H1 (cell line): ENCODE measurements at regions not wholly inside any gene's neighbourhood (a gene's known extent, or its start where the extent isn't known, plus 50 kb on each side); places are given as distances from the start of the nearest gene placed in this dataset.
"Not testable (repeated sequence)": the region's sequence is repeated elsewhere in the genome, so short reads cannot be mapped to it uniquely, and the experiment has no call there.

ENCODE experiments used
- CTCF ChIA-PET: fragments of 300-600 bp; sonication (Branson Sonifier 250); formaldehyde crosslinking; loops from one replicate; lab custom pipeline; 2021; ENCODE audit not compliant: partially characterized antibody; lab: Charles Lee
- POLR2A ChIA-PET: fragments of 300-600 bp; sonication (Branson Sonifier 250); formaldehyde crosslinking; loops from one replicate; lab custom pipeline; 2021; ENCODE audit warnings: inconsistent platforms; ENCODE audit not compliant: partially characterized antibody; lab: Charles Lee
- DNase-seq, 2 experiments: peaks; one replicate each; pipeline versions ENCODE4 v3.0.0 to v3.0.0-alpha.2; 2010 to 2022; ENCODE audit warnings: low spot score in 2 of 2, low read depth in 1 of 2, mixed read lengths in 1 of 2
- FAIRE-seq: peaks from 2 replicates; lab custom pipeline; 2011; peaks lifted over from hg19 to GRCh38; lab: Jason Lieb, UNC
- H2AFZ ChIP-seq: 2 replicates; pipeline ENCODE4 v1.8.1; 2012; ENCODE audit warnings: low read length, inconsistent platforms
- H2AK5ac ChIP-seq: 2 replicates; pipeline ENCODE4 v1.6.1; 2013; ENCODE audit warnings: low read depth, low read length
- H2BK120ac ChIP-seq: replicated peaks from 2 replicates; pipeline ENCODE3; 2013; ENCODE audit warnings: low read depth, low read length, inconsistent platforms
- H2BK12ac ChIP-seq: 2 replicates; pipeline ENCODE4 v1.6.1; 2013; ENCODE audit warnings: low read depth, low read length
- H2BK15ac ChIP-seq: 2 replicates; pipeline ENCODE4 v1.6.1; 2013; ENCODE audit warnings: low read length
- H2BK20ac ChIP-seq: 2 replicates; pipeline ENCODE4 v1.6.1; 2013; ENCODE audit warnings: low read length
- H2BK5ac ChIP-seq: 2 replicates; pipeline ENCODE4 v1.6.1; 2013; ENCODE audit warnings: low read depth, low read length
- H3K14ac ChIP-seq: 2 replicates; pipeline ENCODE4 v1.6.1; 2013; ENCODE audit warnings: inconsistent platforms; ENCODE audit not compliant: insufficient read length
- H3K18ac ChIP-seq: 2 replicates; pipeline ENCODE4 v1.6.1; 2013; ENCODE audit warnings: low read length; ENCODE audit errors: extremely low read depth
- H3K23ac ChIP-seq: 2 replicates; pipeline ENCODE4 v1.6.1; 2013; ENCODE audit warnings: inconsistent platforms; ENCODE audit not compliant: insufficient read length
- H3K23me2 ChIP-seq: 2 replicates; pipeline ENCODE4 v1.6.1; 2013; ENCODE audit warnings: low read depth, low read length
- H3K27ac ChIP-seq: 2 replicates; pipeline ENCODE4 v1.6.1; 2011; ENCODE audit warnings: low read depth, low read length, inconsistent platforms
- H3K27me3 ChIP-seq, 4 experiments: replicated peaks in 1 of 4; 1 replicate in 1 of 4; 2 replicates in 3 of 4; pipeline versions ENCODE4 v1.6.1 to v1.8.1; 2011 to 2013; ENCODE audit warnings: low read length in 3 of 4, mild to moderate bottlenecking in 3 of 4, inconsistent platforms in 2 of 4, mixed read lengths in 2 of 4, moderate library complexity in 1 of 4; ENCODE audit not compliant: control insufficient read depth in 3 of 4, insufficient read depth in 3 of 4; ENCODE audit errors: extremely low read depth in 1 of 4
- H3K36me3 ChIP-seq, 4 experiments: 2 replicates each; pipeline versions ENCODE4 v1.6.1 to v1.8.1; 2011 to 2013; ENCODE audit warnings: mild to moderate bottlenecking in 4 of 4, low read length in 3 of 4, moderate library complexity in 2 of 4, control low read depth in 1 of 4, inconsistent platforms in 1 of 4; ENCODE audit not compliant: insufficient read depth in 4 of 4, control insufficient read depth in 2 of 4
- H3K4ac ChIP-seq: replicated peaks from 2 replicates; pipeline ENCODE3; 2013; ENCODE audit warnings: low read length, low read depth, mixed read lengths, inconsistent platforms; ENCODE audit not compliant: insufficient read length
- H3K4me1 ChIP-seq, 4 experiments: replicated peaks in 1 of 4; 1 replicate in 1 of 4; 2 replicates in 3 of 4; pipeline versions ENCODE4 v1.6.1 to v1.8.1; 2011 to 2013; ENCODE audit warnings: low read length in 3 of 4, inconsistent platforms in 2 of 4, mixed read lengths in 1 of 4; ENCODE audit not compliant: insufficient read depth in 4 of 4, control insufficient read depth in 3 of 4
- H3K4me2 ChIP-seq, 2 experiments: 2 replicates each; pipeline versions ENCODE4 v1.6.1 to v1.8.1; 2011 to 2013; ENCODE audit warnings: low read depth in 2 of 2, low read length in 2 of 2, control low read depth in 1 of 2, inconsistent platforms in 1 of 2, mild to moderate bottlenecking in 1 of 2; ENCODE audit not compliant: insufficient read depth in 1 of 2
- H3K4me3 ChIP-seq, 4 experiments: fragments of 200-600, 300-600 bp in 1 of 4; sonication (generic), shearing (Covaris generic), sonication (Bioruptor Twin) in 1 of 4; 2 replicates each; pipeline versions ENCODE4 v1.5.1 to v1.8.1; 2011 to 2016; ENCODE audit warnings: low read length in 4 of 4, low read depth in 3 of 4, control low read depth in 2 of 4, inconsistent platforms in 2 of 4, mild to moderate bottlenecking in 2 of 4, mixed read lengths in 1 of 4, moderate library complexity in 1 of 4; ENCODE audit not compliant: insufficient read depth in 2 of 4; ENCODE audit errors: extremely low read depth in 1 of 4
- H3K56ac ChIP-seq: replicated peaks from 2 replicates; pipeline ENCODE3; 2013; ENCODE audit warnings: low read depth, mild to moderate bottlenecking, mixed read lengths, low read length, inconsistent platforms; ENCODE audit not compliant: insufficient read length
- H3K79me1 ChIP-seq: 2 replicates; pipeline ENCODE4 v1.6.1; 2013; ENCODE audit warnings: low read depth, low read length, control low read depth
- H3K79me2 ChIP-seq, 2 experiments: 2 replicates each; pipeline versions ENCODE4 v1.6.1 to v1.8.1; 2012 to 2013; ENCODE audit warnings: low read length in 2 of 2, mild to moderate bottlenecking in 2 of 2, inconsistent platforms in 1 of 2; ENCODE audit not compliant: insufficient read depth in 2 of 2, control insufficient read depth in 1 of 2
- H3K9ac ChIP-seq, 4 experiments: replicated peaks in 1 of 4; 1 replicate in 1 of 4; 2 replicates in 3 of 4; pipeline versions ENCODE4 v1.6.1 to v1.8.1; 2011 to 2013; ENCODE audit warnings: low read depth in 3 of 4, low read length in 3 of 4, control low read depth in 2 of 4, mild to moderate bottlenecking in 2 of 4, moderate library complexity in 2 of 4, inconsistent platforms in 1 of 4; ENCODE audit errors: extremely low read depth in 1 of 4
- H3K9me3 ChIP-seq, 2 experiments: 2 replicates each; pipeline versions ENCODE4 v1.6.1 to v1.8.1; 2012 to 2013; ENCODE audit warnings: mild to moderate bottlenecking in 2 of 2, moderate library complexity in 2 of 2, control low read depth in 1 of 2, inconsistent platforms in 1 of 2, low read depth in 1 of 2, low read length in 1 of 2, mixed read lengths in 1 of 2; ENCODE audit not compliant: insufficient read depth in 2 of 2
- H4K20me1 ChIP-seq, 2 experiments: replicated peaks in 1 of 2; 2 replicates each; pipeline versions ENCODE3 to v1.8.1; 2011 to 2013; ENCODE audit warnings: inconsistent platforms in 2 of 2, low read length in 2 of 2, mild to moderate bottlenecking in 1 of 2; ENCODE audit not compliant: insufficient read depth in 2 of 2, control insufficient read depth in 1 of 2
- H4K5ac ChIP-seq: 2 replicates; pipeline ENCODE4 v1.6.1; 2013; ENCODE audit warnings: low read length, low read depth, mixed read lengths, inconsistent platforms; ENCODE audit not compliant: insufficient read length
- H4K8ac ChIP-seq: 2 replicates; pipeline ENCODE4 v1.8.0; 2013; ENCODE audit warnings: mild to moderate bottlenecking, moderate library complexity, low read length, inconsistent platforms; ENCODE audit not compliant: insufficient read depth; ENCODE audit errors: extremely low read depth
- H4K91ac ChIP-seq: replicated peaks from 2 replicates; pipeline ENCODE3; 2013; ENCODE audit warnings: low read length, mixed read lengths, inconsistent platforms; ENCODE audit not compliant: insufficient read length
- WGBS, 2 experiments: shearing (Covaris generic) in 1 of 2; methylation state at CpG; one replicate each; pipeline versions ENCODE4 v1.1.6 to v1.1.7; 2013 to 2015; ENCODE audit warnings: low lambda C conversion rate in 2 of 2, mixed read lengths in 2 of 2, inconsistent platforms in 1 of 2, low coverage in 1 of 2, missing lambda C conversion rate in 1 of 2; ENCODE audit not compliant: insufficient replicate concordance in 2 of 2, insufficient coverage in 1 of 2, insufficient read length in 1 of 2; ENCODE audit errors: extremely low coverage in 1 of 2, missing lambda C conversion rate in 1 of 2; 5-methylcytosine and 5-hydroxymethylcytosine counted together

DNA sequence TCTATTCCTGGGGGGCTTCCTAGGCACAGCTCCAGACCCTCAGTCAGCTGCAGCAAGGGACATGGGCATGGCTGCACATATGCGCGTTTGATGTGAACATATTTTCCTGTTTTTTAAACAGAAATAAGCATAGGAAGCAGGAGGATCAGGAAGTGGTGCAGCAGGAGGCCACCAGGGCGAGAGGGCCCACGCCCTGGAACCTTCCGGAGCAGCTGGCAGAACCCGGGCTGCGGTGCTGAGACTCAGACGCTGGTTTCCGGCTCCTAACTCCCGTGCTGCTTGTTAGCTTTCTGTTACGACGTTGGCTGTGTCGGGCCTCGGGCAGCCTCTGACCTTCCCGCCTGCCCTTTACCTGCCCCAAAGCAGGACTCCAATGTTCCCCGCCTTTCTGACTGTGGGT is 5399.5 kb upstream of the TPTE start:
- H3K36me3 ChIP-seq, H3K9ac ChIP-seq, H2BK12ac ChIP-seq, CTCF ChIA-PET, H2BK15ac ChIP-seq, H2BK5ac ChIP-seq, H2BK20ac ChIP-seq, H4K5ac ChIP-seq, H3K14ac ChIP-seq, H3K4ac ChIP-seq, FAIRE-seq, H2AK5ac ChIP-seq, H3K4me1 ChIP-seq, H3K4me2 ChIP-seq, H3K23ac ChIP-seq, H3K27ac ChIP-seq, H3K18ac ChIP-seq, H3K9me3 ChIP-seq, H3K4me3 ChIP-seq, H4K8ac ChIP-seq, H3K56ac ChIP-seq, H3K79me1 ChIP-seq, H2AFZ ChIP-seq, H3K79me2 ChIP-seq, H3K27me3 ChIP-seq, DNase-seq, H2BK120ac ChIP-seq, H4K91ac ChIP-seq, H4K20me1 ChIP-seq, POLR2A ChIA-PET, H3K23me2 ChIP-seq: not testable (repeated sequence)
- WGBS, 2 experiments: no CpG with 5 or more reads among the region's 16 CpGs
